ENCODE measurements at regions not wholly inside any gene's neighbourhood (a gene's known extent, or its start where the extent isn't known, plus 50 kb on each side); places are given as distances from the start of the nearest gene placed in this dataset.

DNA sequence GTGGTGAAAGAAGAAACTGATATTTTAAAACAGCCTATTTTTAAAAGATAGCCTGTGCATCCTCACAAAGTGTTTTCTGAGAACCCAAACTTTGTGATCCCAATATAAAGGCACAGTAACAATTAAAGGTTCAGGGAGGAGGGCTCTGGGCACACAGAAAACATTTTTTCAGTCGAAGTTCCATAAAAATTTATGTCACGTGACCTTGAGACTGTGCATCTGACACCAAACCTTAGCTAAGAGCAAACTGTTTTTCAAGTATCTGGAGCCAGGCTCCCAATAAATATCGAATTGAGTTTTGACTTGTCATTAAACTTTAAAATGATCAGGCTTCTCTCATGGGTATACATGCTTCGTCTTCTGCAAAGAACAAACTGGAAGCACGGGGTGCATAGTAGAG lies 177.9 kb downstream of the BEND2 start:
- Histone ChIP-seq H3K27me3 (ENCODE audit: control insufficient read depth in 4 of 4, insufficient read depth in 4 of 4, low read length in 3 of 4) (peaks cover 0 to 3% (median 0%) of the 10 kb centered on the region in 4 donors), H3K27ac (ENCODE audit: low read depth in 1 of 2, low read length in 2 of 2) (no peak overlapping the region), H3K9ac (ENCODE audit: low read depth in 1 of 2, low read length in 2 of 2) (no peak overlapping the region), H3K36me3 (ENCODE audit: control insufficient read depth in 4 of 4, insufficient read depth in 3 of 4, low read depth in 1 of 4, low read length in 3 of 4) (no peaks in the 10 kb centered on the region), H3K9me3 (ENCODE audit: control insufficient read depth in 4 of 4, low read length in 3 of 4) (peaks cover 0 to 1% (median 0%) of the 10 kb centered on the region in 4 donors), H3K4me1 (ENCODE audit: control insufficient read depth in 4 of 4, insufficient read depth in 4 of 4, low read length in 3 of 4) (no peaks in the 10 kb centered on the region), H3K4me3 (ENCODE audit: low read depth in 1 of 3, low read length in 3 of 3) (no peak overlapping the region)
- WGBS, result 65% methylated on average over 5 of the region's 5 CpGs
- DNase-seq (ENCODE audit: low spot score), result no peak
- TF ChIP-seq GABPA (IDR thresholded peaks at IDR 0.05 in 1 of 2, conservative IDR thresholded peaks at IDR 0.05 in 1 of 2) (no peak), TAF1 (conservative IDR thresholded peaks at IDR 0.05) (no peak), EGR1 (IDR thresholded peaks at IDR 0.05; ENCODE audit: low read depth in 2 of 2) (no peak), HNF4A (conservative IDR thresholded peaks at IDR 0.05) (no peak), RXRA (IDR thresholded peaks at IDR 0.05) (no peak)
- TF ChIP-seq, protein P1, sequence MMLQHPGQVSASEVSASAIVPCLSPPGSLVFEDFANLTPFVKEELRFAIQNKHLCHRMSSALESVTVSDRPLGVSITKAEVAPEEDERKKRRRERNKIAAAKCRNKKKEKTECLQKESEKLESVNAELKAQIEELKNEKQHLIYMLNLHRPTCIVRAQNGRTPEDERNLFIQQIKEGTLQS (IDR thresholded peaks at IDR 0.05), result no peak
- TF ChIP-seq, protein P2, sequence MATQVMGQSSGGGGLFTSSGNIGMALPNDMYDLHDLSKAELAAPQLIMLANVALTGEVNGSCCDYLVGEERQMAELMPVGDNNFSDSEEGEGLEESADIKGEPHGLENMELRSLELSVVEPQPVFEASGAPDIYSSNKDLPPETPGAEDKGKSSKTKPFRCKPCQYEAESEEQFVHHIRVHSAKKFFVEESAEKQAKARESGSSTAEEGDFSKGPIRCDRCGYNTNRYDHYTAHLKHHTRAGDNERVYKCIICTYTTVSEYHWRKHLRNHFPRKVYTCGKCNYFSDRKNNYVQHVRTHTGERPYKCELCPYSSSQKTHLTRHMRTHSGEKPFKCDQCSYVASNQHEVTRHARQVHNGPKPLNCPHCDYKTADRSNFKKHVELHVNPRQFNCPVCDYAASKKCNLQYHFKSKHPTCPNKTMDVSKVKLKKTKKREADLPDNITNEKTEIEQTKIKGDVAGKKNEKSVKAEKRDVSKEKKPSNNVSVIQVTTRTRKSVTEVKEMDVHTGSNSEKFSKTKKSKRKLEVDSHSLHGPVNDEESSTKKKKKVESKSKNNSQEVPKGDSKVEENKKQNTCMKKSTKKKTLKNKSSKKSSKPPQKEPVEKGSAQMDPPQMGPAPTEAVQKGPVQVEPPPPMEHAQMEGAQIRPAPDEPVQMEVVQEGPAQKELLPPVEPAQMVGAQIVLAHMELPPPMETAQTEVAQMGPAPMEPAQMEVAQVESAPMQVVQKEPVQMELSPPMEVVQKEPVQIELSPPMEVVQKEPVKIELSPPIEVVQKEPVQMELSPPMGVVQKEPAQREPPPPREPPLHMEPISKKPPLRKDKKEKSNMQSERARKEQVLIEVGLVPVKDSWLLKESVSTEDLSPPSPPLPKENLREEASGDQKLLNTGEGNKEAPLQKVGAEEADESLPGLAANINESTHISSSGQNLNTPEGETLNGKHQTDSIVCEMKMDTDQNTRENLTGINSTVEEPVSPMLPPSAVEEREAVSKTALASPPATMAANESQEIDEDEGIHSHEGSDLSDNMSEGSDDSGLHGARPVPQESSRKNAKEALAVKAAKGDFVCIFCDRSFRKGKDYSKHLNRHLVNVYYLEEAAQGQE (IDR thresholded peaks at IDR 0.05), result no peak
- TF ChIP-seq, protein P3, sequence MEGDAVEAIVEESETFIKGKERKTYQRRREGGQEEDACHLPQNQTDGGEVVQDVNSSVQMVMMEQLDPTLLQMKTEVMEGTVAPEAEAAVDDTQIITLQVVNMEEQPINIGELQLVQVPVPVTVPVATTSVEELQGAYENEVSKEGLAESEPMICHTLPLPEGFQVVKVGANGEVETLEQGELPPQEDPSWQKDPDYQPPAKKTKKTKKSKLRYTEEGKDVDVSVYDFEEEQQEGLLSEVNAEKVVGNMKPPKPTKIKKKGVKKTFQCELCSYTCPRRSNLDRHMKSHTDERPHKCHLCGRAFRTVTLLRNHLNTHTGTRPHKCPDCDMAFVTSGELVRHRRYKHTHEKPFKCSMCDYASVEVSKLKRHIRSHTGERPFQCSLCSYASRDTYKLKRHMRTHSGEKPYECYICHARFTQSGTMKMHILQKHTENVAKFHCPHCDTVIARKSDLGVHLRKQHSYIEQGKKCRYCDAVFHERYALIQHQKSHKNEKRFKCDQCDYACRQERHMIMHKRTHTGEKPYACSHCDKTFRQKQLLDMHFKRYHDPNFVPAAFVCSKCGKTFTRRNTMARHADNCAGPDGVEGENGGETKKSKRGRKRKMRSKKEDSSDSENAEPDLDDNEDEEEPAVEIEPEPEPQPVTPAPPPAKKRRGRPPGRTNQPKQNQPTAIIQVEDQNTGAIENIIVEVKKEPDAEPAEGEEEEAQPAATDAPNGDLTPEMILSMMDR (IDR thresholded peaks at IDR 0.05; ENCODE audit: low read depth, low read length, missing input control), result no peak

DNA sequence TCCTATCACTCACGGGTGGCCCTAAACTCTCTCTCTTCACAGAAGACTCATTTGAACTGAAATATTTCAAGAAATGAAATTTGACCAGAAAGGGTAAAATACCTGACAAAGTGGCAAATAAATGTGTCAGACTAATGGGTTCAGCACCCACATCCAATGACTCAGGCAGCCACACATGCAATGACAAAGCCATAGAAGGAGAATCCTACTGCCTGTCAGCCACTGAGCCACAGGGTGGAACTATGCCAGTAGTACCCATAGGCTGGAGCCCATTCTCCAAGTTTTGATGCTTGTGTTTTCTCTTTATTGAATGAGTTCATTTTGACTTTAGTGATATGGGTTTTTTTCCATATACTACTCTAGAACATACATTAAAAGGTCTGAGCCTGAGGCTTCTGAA lies 179.0 kb downstream of the BEND2 start:
- H3K36me3 ChIP-seq (ENCODE audit: control insufficient read depth in 4 of 4, insufficient read depth in 3 of 4, low read depth in 1 of 4, low read length in 3 of 4), result no peaks in the 10 kb centered on the region
- no peak for TF ChIP-seq RAD21 (IDR thresholded peaks at IDR 0.05)
- TF ChIP-seq, protein P2 (IDR thresholded peaks at IDR 0.05), result no peak
- no peak overlapping the region for H3K9ac ChIP-seq (ENCODE audit: low read depth in 1 of 2, low read length in 2 of 2)
- H3K4me3 ChIP-seq (ENCODE audit: low read depth in 1 of 3, low read length in 3 of 3), result no peak overlapping the region
- no peaks in the 10 kb centered on the region for H3K4me1 ChIP-seq (ENCODE audit: control insufficient read depth in 4 of 4, insufficient read depth in 4 of 4, low read length in 3 of 4)
- no peak overlapping the region for H3K27ac ChIP-seq (ENCODE audit: low read depth in 1 of 2, low read length in 2 of 2)
- H3K9me3 ChIP-seq (ENCODE audit: control insufficient read depth in 4 of 4, low read length in 3 of 4), result peaks cover 0 to 1% (median 0%) of the 10 kb centered on the region in 4 donors
- WGBS, result 81% methylated on average over 1 of the region's 1 CpG
- no peak for DNase-seq (ENCODE audit: low spot score)
- peaks cover 0 to 3% (median 0%) of the 10 kb centered on the region in 4 donors for H3K27me3 ChIP-seq (ENCODE audit: control insufficient read depth in 4 of 4, insufficient read depth in 4 of 4, low read length in 3 of 4)
